ENCODE measurements at regions not wholly inside any gene's neighbourhood (a gene's known extent, or its start where the extent isn't known, plus 50 kb on each side); places are given as distances from the start of the nearest gene placed in this dataset.

DNA sequence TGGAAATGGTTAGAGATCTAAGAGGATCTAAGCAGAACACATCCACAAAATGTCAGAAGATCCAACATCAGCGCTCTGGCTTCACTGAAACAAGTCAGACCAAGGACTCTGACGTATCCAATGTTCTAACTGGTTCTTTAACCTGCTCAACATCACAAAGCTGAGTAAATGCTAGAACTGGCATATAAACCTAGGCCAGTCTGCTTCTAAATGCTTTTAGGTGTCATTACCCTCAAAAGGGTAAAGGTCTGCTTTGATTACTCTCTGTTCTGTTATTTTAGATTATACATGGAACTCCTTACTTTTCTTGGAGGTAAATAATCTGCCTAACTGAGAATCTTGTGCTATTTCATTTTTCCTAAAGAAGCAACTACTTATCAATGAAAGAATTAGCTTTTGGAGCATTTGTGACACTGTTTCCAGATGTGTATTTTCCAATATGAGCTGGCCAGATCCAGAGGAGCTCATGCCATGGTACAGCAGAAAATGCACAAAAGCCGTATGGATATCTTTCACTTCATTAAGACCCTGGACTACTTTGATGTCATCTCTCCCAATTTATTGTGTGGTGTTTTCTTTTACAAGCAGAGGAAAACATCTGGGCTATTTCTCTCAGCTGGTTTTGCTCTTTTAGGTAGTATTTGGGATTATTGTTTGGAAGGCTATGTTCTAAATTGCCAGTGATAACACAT is 123.5 kb downstream of the RASGEF1B start:
- TF ChIP-seq, protein P1, sequence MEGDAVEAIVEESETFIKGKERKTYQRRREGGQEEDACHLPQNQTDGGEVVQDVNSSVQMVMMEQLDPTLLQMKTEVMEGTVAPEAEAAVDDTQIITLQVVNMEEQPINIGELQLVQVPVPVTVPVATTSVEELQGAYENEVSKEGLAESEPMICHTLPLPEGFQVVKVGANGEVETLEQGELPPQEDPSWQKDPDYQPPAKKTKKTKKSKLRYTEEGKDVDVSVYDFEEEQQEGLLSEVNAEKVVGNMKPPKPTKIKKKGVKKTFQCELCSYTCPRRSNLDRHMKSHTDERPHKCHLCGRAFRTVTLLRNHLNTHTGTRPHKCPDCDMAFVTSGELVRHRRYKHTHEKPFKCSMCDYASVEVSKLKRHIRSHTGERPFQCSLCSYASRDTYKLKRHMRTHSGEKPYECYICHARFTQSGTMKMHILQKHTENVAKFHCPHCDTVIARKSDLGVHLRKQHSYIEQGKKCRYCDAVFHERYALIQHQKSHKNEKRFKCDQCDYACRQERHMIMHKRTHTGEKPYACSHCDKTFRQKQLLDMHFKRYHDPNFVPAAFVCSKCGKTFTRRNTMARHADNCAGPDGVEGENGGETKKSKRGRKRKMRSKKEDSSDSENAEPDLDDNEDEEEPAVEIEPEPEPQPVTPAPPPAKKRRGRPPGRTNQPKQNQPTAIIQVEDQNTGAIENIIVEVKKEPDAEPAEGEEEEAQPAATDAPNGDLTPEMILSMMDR (IDR thresholded peaks at IDR 0.05; ENCODE audit: poor library complexity), result no peak
- TF ChIP-seq EZH2 (IDR thresholded peaks at IDR 0.05; ENCODE audit: borderline replicate concordance) (no peak), EZH2phosphoT487 (IDR thresholded peaks at IDR 0.05; ENCODE audit: low read depth, severe bottlenecking, unreplicated experiment) (no peak)
